ENCODE measurements at regions not wholly inside any gene's neighbourhood (a gene's known extent, or its start where the extent isn't known, plus 50 kb on each side); places are given as distances from the start of the nearest gene placed in this dataset.
"Not testable (repeated sequence)": the region's sequence is repeated elsewhere in the genome, so short reads cannot be mapped to it uniquely, and the experiment has no call there.

DNA sequence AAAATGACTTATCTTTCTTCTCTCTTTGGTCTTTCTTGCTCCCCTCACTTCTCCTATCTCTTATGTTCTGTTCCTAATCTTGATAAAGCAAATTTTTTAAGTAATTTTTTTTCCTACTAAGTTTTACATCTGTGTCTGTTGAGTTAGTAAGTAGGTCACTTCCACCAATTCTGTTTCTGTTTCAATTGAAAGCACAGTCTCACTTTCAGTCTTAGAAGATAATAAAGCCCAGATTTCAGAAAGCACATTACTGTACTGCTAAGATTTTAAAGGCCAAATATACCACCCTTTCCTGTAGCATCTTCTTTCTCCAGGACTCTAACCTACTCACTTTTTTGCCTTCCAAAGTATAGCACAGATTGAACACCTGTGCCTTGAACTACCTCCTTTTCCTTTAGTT is 866.1 kb upstream of the ADGRB3 start:
- POLR2A ChIA-PET: no interaction called here
- no peak for DNase-seq
- Mint-ChIP-seq H3K9me3 (peaks cover 16% of the 10 kb centered on the region), H3K4me3 (no peak overlapping the region), H3K4me1 (no peaks in the 10 kb centered on the region), H3K27me3 (no peaks in the 10 kb centered on the region), H3K27ac (no peak overlapping the region), H3K36me3 (ENCODE audit: low read depth) (no peaks in the 10 kb centered on the region)
- CTCF ChIA-PET: no interaction called here

DNA sequence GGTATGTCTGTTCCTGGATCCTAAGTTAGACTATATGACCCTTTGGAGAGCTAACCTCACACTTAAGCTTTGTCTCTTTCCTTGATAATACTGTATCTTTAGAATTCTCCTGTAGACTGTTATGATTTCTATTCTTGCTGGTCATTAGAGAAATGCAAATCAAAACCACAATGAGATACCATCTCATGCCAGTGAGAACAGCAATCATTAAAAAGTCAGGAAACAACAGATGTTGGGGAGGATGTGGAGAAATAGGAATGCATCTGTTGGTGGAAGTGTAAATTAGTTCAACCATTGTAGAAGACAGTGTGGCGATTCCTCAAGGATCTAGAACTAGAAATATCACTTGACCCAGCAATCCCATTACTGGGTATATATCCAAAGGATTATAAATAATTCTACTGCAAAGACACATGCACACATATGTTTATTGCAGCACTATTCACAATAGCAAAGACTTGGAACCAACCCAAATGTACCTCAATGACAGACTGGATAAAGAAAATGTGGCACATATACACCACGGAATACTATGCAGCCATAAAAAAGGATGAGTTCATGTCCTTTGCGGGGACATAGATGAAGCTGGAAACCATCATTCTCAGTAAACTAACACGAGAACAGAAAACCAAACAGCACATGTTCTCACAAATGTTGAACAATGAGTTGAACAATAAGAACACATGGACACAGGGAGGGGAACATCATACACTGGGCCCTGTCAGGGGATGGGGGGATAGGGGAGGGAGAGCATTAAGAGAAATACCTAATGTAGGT is 867.8 kb upstream of the ADGRB3 start:
- H3K4me1 Mint-ChIP-seq; H3K36me3 Mint-ChIP-seq (ENCODE audit: low read depth); H3K27me3 Mint-ChIP-seq; POLR2A ChIA-PET; H3K27ac Mint-ChIP-seq; H3K4me3 Mint-ChIP-seq; CTCF ChIA-PET; DNase-seq: not testable (repeated sequence)
- peaks cover 16% of the 10 kb centered on the region for H3K9me3 Mint-ChIP-seq

DNA sequence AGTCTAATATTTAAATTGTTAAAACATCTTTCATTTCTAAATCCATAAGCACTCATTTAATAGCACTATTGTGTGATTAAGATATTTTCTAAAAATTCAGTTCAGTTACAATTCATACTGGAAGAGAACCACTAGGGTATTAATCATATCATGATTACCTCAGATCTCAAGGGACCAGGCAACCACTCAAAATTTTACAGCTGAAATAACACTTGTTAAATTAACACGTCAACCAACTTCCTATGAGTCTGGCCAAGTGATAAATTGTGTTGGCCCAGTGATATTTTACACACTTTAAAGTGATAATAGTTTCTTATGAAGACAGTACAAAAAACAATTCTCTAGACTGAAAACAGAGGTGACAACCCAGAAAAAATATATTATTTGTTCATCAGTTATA is 869.0 kb upstream of the ADGRB3 start:
- DNase-seq: no peak
- ChIA-PET POLR2A (no interaction called here), CTCF (interaction anchor here (0.6 kb wide), 1 partner anchor 64 kb away, joined by 3 read pairs; no protein-coding TSS in a partner anchor)
- H3K4me1 Mint-ChIP-seq: no peaks in the 10 kb centered on the region
- H3K9me3 Mint-ChIP-seq: peaks cover 12% of the 10 kb centered on the region
- no peaks in the 10 kb centered on the region for H3K27me3 Mint-ChIP-seq
- no peak overlapping the region for H3K4me3 Mint-ChIP-seq
- no peak overlapping the region for H3K27ac Mint-ChIP-seq
- H3K36me3 Mint-ChIP-seq (ENCODE audit: low read depth): no peaks in the 10 kb centered on the region

DNA sequence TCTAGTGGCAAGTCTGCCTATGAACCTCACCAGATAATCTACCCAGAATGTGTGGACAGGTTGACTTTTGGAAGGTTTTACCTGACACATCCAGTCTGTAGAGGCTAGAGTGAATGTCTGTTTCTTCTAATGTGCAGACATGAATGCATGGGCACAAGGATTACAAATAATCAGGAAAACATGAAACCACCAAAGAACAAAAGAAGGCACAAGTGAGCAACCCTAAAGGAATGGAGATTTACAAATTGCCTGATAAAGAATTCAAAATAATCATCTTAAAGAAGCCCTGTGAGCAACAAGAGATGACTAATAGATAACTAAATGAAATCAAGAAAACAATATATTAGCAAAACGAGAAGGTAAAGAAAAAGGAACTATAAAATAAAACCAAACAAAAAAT is 876.1 kb upstream of the ADGRB3 start:
- Mint-ChIP-seq H3K36me3 (ENCODE audit: low read depth) (no peaks in the 10 kb centered on the region), H3K4me3 (no peak overlapping the region), H3K27ac (no peak overlapping the region), H3K9me3 (no peaks in the 10 kb centered on the region), H3K4me1 (no peaks in the 10 kb centered on the region), H3K27me3 (no peaks in the 10 kb centered on the region)
- CTCF ChIA-PET: no interaction called here
- POLR2A ChIA-PET: no interaction called here
- no peak for DNase-seq

DNA sequence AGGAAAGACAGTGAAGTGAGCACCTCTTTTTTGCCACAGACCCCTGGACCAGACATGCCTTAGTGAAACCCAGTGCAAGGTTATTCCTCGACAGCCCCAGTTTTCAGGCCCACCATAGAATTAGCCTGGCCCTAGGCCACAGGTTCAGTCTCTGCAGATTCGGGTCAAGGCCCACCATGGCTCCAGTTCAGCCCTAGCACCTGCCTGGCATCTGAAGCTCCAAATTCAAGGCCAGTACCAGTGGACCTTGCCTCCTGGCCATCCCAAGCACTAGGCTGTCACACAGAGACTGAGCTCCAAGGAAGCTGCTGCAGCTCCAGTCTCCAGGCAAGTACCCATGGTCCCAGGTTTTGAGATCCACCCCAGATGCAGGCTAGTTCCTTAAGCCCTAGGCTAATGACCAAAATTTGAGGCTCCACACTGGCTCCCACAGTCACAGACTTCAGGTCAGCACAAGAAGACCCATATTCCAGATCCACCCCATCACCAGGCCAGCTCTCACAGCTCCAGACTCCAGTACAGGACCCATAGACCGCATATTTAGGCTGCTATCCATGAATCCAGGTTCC is 877.5 kb upstream of the ADGRB3 start:
- no peaks in the 10 kb centered on the region for H3K9me3 Mint-ChIP-seq
- POLR2A ChIA-PET: no interaction called here
- no peaks in the 10 kb centered on the region for H3K36me3 Mint-ChIP-seq (ENCODE audit: low read depth)

DNA sequence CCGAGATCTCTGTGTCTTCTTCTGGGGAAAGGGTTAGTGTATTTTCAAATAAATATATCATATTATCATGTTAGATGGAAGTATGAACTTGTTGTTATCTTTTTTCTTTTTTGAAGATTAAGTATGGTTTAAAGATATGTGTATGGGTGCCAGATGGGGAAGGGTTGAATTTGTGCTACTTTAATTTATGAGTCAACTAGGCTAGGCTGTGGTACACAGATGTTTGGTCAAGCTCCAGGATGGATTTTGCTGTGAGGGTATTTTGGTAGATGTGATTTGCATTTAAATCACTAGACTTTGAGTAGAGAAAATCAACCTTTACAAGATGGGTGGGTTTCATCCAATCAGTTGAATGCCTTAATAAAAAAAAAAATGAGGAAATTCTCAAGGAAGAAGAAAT is 886.6 kb upstream of the ADGRB3 start:
- POLR2A ChIA-PET: no interaction called here
- CTCF ChIA-PET: no interaction called here
- no peaks in the 10 kb centered on the region for H3K27me3 Mint-ChIP-seq
- H3K4me3 Mint-ChIP-seq: no peak overlapping the region
- H3K27ac Mint-ChIP-seq: no peak overlapping the region
- no peak for DNase-seq
- no peaks in the 10 kb centered on the region for H3K36me3 Mint-ChIP-seq (ENCODE audit: low read depth)
- peaks cover 5% of the 10 kb centered on the region for H3K9me3 Mint-ChIP-seq
- H3K4me1 Mint-ChIP-seq: no peaks in the 10 kb centered on the region

More for the DNA sequence above, 877.5 kb upstream of the ADGRB3 start:
- Mint-ChIP-seq H3K4me3 (no peak overlapping the region), H3K4me1 (no peaks in the 10 kb centered on the region), H3K27ac (no peak overlapping the region), H3K27me3 (no peaks in the 10 kb centered on the region)
- CTCF ChIA-PET: no interaction called here
- DNase-seq: no peak

DNA sequence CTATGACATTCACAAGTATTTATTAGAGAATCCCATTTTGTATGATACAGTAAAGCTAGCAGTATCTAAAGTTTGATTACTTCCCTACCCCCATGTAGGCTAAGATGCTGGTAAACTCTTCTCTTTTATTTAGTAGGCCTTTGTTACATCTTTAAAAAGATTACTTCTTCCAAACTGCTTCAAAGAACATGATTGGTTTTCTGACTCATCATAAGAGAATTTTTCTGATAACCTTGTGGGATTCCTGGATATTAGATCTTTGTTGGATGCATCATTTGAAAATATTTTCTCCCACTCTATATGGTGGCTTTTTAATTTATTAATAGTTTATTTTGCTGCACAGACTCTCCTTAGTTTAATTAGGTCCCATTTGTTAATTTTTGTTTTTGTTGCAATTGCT is 898.3 kb upstream of the ADGRB3 start:
- Mint-ChIP-seq H3K4me3 (no peak overlapping the region), H3K4me1 (no peaks in the 10 kb centered on the region), H3K27ac (no peak overlapping the region), H3K36me3 (ENCODE audit: low read depth) (no peaks in the 10 kb centered on the region), H3K9me3 (peaks cover 4% of the 10 kb centered on the region), H3K27me3 (no peaks in the 10 kb centered on the region)
- ChIA-PET POLR2A (no interaction called here), CTCF (no interaction called here)
- DNase-seq: no peak

DNA sequence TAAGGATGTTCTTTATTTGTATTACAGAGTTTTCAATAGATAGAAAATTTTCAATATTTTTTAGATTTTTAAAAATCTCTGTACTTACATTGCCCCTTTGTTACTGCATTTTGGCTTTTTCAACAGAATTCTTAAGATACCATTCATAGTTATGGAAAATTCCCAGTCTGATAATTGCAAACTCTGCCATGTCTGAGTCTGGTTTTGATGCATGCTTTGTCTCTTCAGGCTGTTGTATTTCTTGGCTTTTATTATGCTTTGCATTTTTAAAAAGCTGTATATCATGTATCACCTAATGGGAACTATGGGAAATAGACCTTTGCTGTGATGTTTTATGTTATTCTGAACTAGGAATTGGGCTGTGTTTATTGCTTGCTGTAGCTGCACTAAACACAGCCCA is 898.9 kb upstream of the ADGRB3 start:
- H3K4me3 Mint-ChIP-seq: no peak overlapping the region
- H3K36me3 Mint-ChIP-seq (ENCODE audit: low read depth): no peaks in the 10 kb centered on the region
- no peak overlapping the region for H3K27ac Mint-ChIP-seq
- H3K27me3 Mint-ChIP-seq: no peaks in the 10 kb centered on the region
- no peak for DNase-seq
- H3K4me1 Mint-ChIP-seq: no peaks in the 10 kb centered on the region
- CTCF ChIA-PET: no interaction called here
- H3K9me3 Mint-ChIP-seq: peaks cover 8% of the 10 kb centered on the region
- POLR2A ChIA-PET: no interaction called here

DNA sequence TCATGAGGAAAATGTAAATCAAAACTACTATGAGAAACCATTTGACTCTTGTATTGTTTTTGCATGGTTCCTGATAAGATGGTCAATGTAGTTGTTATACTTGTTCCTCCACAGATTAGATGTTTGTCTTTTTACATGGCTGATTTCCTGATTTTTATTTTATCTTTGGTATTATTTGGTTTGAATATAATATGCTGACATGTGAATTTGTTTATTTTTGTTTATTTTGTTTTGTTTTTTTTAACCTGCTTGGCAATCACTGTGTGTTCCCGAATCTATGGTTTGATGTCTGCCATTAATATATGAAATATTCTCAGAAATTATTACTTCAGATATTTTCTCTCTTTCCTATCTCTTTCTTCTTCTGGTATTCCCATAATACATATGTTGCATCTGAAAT is 899.5 kb upstream of the ADGRB3 start:
- H3K4me3 Mint-ChIP-seq: no peak overlapping the region
- POLR2A ChIA-PET: no interaction called here
- H3K27me3 Mint-ChIP-seq: no peaks in the 10 kb centered on the region
- no peaks in the 10 kb centered on the region for H3K4me1 Mint-ChIP-seq
- peaks cover 8% of the 10 kb centered on the region for H3K9me3 Mint-ChIP-seq
- DNase-seq: no peak
- CTCF ChIA-PET: no interaction called here
- no peak overlapping the region for H3K27ac Mint-ChIP-seq
- H3K36me3 Mint-ChIP-seq (ENCODE audit: low read depth): no peaks in the 10 kb centered on the region

DNA sequence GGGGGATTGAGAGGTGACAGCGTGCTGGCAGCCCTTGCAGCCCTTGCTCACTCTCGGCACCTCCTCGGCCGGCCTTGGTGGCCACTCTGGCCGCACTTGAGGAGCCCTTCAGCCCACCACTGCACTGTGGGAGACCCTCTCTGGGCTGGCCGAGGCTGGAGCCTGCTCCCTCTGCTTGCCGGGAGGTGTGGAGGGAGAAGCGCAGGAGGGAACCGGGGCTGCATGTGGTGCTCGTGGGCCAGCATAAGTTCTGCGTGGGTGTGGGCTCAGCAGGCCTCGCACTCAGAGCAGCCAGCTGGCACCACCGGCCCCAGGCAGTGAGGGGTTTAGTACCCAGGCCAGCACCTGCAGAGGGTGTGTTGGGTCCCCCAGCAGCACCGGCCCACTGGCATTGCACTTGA is 912.2 kb upstream of the ADGRB3 start:
- H3K4me3 Mint-ChIP-seq: no peak overlapping the region
- H3K36me3 Mint-ChIP-seq (ENCODE audit: low read depth): no peaks in the 10 kb centered on the region
- H3K27me3 Mint-ChIP-seq: no peaks in the 10 kb centered on the region
- ChIA-PET CTCF (no interaction called here), POLR2A (no interaction called here)
- H3K4me1 Mint-ChIP-seq: no peaks in the 10 kb centered on the region
- DNase-seq: no peak
- H3K27ac Mint-ChIP-seq: no peak overlapping the region
- peaks cover 8% of the 10 kb centered on the region for H3K9me3 Mint-ChIP-seq

DNA sequence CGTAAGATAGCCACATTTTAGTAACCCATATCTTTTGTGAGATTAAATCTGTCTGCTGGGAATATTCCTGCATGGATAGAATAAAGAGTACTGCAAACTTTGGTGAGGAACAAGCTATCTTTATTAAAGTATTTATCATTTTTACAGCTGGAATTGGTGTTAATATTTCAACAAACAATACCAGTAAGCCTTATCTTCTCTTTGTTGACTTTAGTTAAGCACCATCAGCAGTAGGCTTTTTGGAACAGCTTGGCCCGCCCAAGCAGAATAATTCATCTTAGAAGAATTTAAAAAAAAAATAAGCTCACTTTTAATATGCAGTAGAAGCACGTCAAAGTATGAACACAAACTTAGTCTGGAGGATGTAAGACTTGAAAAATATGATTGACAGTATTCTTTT is 917.8 kb upstream of the ADGRB3 start:
- ChIA-PET POLR2A (no interaction called here), CTCF (no interaction called here)
- no peak for DNase-seq
- Mint-ChIP-seq H3K9me3 (peaks cover 7% of the 10 kb centered on the region), H3K4me1 (no peaks in the 10 kb centered on the region), H3K4me3 (no peak overlapping the region), H3K36me3 (ENCODE audit: low read depth) (no peaks in the 10 kb centered on the region), H3K27ac (no peak overlapping the region), H3K27me3 (no peaks in the 10 kb centered on the region)

DNA sequence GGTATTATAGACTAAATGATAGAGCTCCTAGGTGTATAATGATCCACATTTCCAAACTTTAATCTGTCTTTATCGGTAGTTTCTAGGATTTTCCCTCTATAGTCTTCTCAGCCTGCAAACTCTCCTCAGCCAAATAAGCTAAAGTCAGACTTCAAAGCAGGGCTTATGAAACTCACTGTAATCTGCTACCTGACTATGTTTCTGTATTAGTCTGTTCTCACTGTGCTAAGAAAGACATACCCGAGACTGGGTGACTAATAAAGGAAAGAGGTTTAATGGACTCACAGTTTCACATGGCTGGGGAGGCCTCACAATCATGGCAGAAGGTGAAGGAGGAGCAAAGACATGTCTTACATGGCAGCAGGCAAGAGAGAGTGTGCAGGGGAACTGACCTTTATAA is 928.7 kb upstream of the ADGRB3 start:
- POLR2A ChIA-PET: no interaction called here
- no peaks in the 10 kb centered on the region for H3K36me3 Mint-ChIP-seq (ENCODE audit: low read depth)
- H3K27me3 Mint-ChIP-seq: no peaks in the 10 kb centered on the region
- no peak for DNase-seq
- H3K4me3 Mint-ChIP-seq: no peak overlapping the region
- H3K9me3 Mint-ChIP-seq: peaks cover 11% of the 10 kb centered on the region
- H3K4me1 Mint-ChIP-seq: no peaks in the 10 kb centered on the region
- H3K27ac Mint-ChIP-seq: no peak overlapping the region
- CTCF ChIA-PET: no interaction called here

DNA sequence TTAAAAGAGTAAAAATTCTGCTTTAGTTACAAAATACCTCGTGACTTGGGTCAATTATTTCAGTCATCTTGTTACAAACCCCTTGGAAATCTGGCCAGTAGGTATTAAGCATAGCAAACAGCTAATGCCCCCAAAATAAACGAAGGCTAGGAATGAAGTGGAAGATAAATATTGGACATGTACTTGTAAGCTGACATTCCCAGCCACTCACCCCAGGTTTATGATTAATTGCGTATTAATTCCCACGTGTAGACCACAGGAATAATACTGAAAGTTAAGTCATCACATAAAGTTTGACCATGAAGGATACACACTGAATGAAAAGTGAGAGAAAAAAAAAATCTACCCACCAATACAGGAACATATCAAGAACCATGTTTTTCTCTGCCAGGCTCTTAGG is 936.5 kb upstream of the ADGRB3 start:
- H3K27me3 Mint-ChIP-seq: no peaks in the 10 kb centered on the region
- peaks cover 8% of the 10 kb centered on the region for H3K9me3 Mint-ChIP-seq
- H3K4me3 Mint-ChIP-seq: no peak overlapping the region
- CTCF ChIA-PET: no interaction called here
- no peaks in the 10 kb centered on the region for H3K36me3 Mint-ChIP-seq (ENCODE audit: low read depth)
- H3K27ac Mint-ChIP-seq: no peak overlapping the region
- DNase-seq: no peak
- H3K4me1 Mint-ChIP-seq: no peaks in the 10 kb centered on the region
- POLR2A ChIA-PET: no interaction called here

DNA sequence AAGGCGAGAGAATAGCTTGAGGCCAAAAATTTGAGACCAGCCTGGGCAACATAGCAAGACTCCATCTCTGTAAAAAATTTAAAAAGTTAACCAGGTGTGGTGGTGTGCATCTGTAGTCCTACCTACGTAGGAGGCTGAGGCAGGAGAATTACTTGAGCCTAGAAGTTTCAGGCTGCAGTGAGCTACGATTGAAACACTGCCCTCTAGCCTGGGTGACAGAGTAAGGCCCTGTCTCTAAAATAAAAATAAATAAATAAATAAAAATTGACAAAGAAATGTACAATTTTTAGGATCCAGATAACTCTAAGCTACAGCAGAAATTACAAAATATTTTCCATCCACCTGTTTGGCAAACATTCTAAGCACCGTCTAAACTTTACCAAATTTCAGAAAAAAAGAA is 941.0 kb upstream of the ADGRB3 start:
- no peaks in the 10 kb centered on the region for H3K4me1 Mint-ChIP-seq

More for the DNA sequence above, 941.0 kb upstream of the ADGRB3 start:
- DNase-seq: no peak
- POLR2A ChIA-PET: no interaction called here
- Mint-ChIP-seq H3K9me3 (peaks cover 10% of the 10 kb centered on the region), H3K36me3 (ENCODE audit: low read depth) (no peaks in the 10 kb centered on the region), H3K27ac (no peak overlapping the region), H3K27me3 (no peaks in the 10 kb centered on the region), H3K4me3 (no peak overlapping the region)
- CTCF ChIA-PET: no interaction called here
